ENCODE measurements at regions not wholly inside any gene's neighbourhood (a gene's known extent, or its start where the extent isn't known, plus 50 kb on each side); places are given as distances from the start of the nearest gene placed in this dataset.
"Not testable (repeated sequence)": the region's sequence is repeated elsewhere in the genome, so short reads cannot be mapped to it uniquely, and the experiment has no call there.

GRCh38 chrX:125151146-125151545 lies 168.5 kb upstream of the TEX13C start:
- TF ChIP-seq, protein P1, sequence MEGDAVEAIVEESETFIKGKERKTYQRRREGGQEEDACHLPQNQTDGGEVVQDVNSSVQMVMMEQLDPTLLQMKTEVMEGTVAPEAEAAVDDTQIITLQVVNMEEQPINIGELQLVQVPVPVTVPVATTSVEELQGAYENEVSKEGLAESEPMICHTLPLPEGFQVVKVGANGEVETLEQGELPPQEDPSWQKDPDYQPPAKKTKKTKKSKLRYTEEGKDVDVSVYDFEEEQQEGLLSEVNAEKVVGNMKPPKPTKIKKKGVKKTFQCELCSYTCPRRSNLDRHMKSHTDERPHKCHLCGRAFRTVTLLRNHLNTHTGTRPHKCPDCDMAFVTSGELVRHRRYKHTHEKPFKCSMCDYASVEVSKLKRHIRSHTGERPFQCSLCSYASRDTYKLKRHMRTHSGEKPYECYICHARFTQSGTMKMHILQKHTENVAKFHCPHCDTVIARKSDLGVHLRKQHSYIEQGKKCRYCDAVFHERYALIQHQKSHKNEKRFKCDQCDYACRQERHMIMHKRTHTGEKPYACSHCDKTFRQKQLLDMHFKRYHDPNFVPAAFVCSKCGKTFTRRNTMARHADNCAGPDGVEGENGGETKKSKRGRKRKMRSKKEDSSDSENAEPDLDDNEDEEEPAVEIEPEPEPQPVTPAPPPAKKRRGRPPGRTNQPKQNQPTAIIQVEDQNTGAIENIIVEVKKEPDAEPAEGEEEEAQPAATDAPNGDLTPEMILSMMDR (IDR thresholded peaks at IDR 0.05; ENCODE audit: unreplicated experiment), result no peak
- H3K9me3 Mint-ChIP-seq (ENCODE audit: low read depth, unreplicated experiment), result peaks cover 4% of the 10 kb centered on the region
- H3K4me1 Mint-ChIP-seq (ENCODE audit: low read depth, unreplicated experiment), result no peaks in the 10 kb centered on the region
- H3K36me3 Mint-ChIP-seq (ENCODE audit: insufficient read depth, unreplicated experiment), result no peaks in the 10 kb centered on the region
- no peak overlapping the region for H3K4me3 Mint-ChIP-seq (ENCODE audit: low read depth, unreplicated experiment)
- DNase-seq, result no peak
- H3K27me3 Mint-ChIP-seq (ENCODE audit: unreplicated experiment), result no peaks in the 10 kb centered on the region
- intact Hi-C loops (cut with micrococcal nuclease; ENCODE audit: unreplicated experiment), result no loop called here
- no peak overlapping the region for H3K27ac Mint-ChIP-seq (ENCODE audit: unreplicated experiment)
- CTCF ChIA-PET, result no interaction called here
- BruUV-seq (replicated peaks), result no TSS peak

DNA sequence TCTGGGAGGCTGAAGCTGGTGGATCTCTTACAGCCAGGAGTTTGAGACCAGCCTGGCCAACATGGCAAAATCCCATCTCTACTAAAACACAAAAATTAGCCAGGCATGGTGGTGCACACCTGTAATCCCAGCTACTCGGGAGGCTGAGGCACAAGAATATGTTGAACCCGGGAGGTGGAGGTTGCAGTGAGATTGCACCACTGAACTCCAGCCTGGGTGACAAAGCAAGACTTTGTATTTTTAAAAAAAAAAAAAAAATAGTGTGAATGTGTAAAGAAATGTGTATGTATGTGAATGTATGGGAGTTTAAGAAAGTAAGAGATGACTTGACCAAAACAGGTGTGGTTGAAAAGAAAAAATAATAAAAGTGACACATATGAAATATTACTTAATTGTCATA lies 167.7 kb upstream of the TEX13C start:
- intact Hi-C loops (cut with micrococcal nuclease; ENCODE audit: unreplicated experiment), result no loop called here
- Mint-ChIP-seq H3K9me3 (ENCODE audit: low read depth, unreplicated experiment) (peaks cover 4% of the 10 kb centered on the region), H3K36me3 (ENCODE audit: insufficient read depth, unreplicated experiment) (no peaks in the 10 kb centered on the region), H3K27ac (ENCODE audit: unreplicated experiment) (no peak overlapping the region), H3K4me1 (ENCODE audit: low read depth, unreplicated experiment) (no peaks in the 10 kb centered on the region), H3K4me3 (ENCODE audit: low read depth, unreplicated experiment) (no peak overlapping the region), H3K27me3 (ENCODE audit: unreplicated experiment) (no peaks in the 10 kb centered on the region)
- TF ChIP-seq, protein P1 (IDR thresholded peaks at IDR 0.05; ENCODE audit: unreplicated experiment), result no peak
- CTCF ChIA-PET, result no interaction called here
- no peak for DNase-seq
- BruUV-seq (replicated peaks), result no TSS peak

- no TSS peak for BruUV-seq (replicated peaks)
- no peak overlapping the region for H3K27ac Mint-ChIP-seq (ENCODE audit: unreplicated experiment)
- no peaks in the 10 kb centered on the region for H3K36me3 Mint-ChIP-seq (ENCODE audit: insufficient read depth, unreplicated experiment)
- CTCF ChIA-PET, result no interaction called here
- TF ChIP-seq, protein P1 (IDR thresholded peaks at IDR 0.05; ENCODE audit: unreplicated experiment), result no peak
- H3K9me3 Mint-ChIP-seq (ENCODE audit: low read depth, unreplicated experiment), result peaks cover 4% of the 10 kb centered on the region
- no peak overlapping the region for H3K4me3 Mint-ChIP-seq (ENCODE audit: low read depth, unreplicated experiment)
- DNase-seq, result no peak
- no peaks in the 10 kb centered on the region for H3K4me1 Mint-ChIP-seq (ENCODE audit: low read depth, unreplicated experiment)
- intact Hi-C loops (cut with micrococcal nuclease; ENCODE audit: unreplicated experiment), result no loop called here
- H3K27me3 Mint-ChIP-seq (ENCODE audit: unreplicated experiment), result no peaks in the 10 kb centered on the region
Measured at GRCh38 chrX:125153621-125154020, 166.1 kb upstream of the TEX13C start.

- DNase-seq; H3K4me1 Mint-ChIP-seq (ENCODE audit: low read depth, unreplicated experiment); BruUV-seq (replicated peaks); H3K4me3 Mint-ChIP-seq (ENCODE audit: low read depth, unreplicated experiment); H3K36me3 Mint-ChIP-seq (ENCODE audit: insufficient read depth, unreplicated experiment); intact Hi-C loops (cut with micrococcal nuclease; ENCODE audit: unreplicated experiment); H3K9me3 Mint-ChIP-seq (ENCODE audit: low read depth, unreplicated experiment); CTCF ChIA-PET; H3K27me3 Mint-ChIP-seq (ENCODE audit: unreplicated experiment); H3K27ac Mint-ChIP-seq (ENCODE audit: unreplicated experiment): not testable (repeated sequence)
Measured at GRCh38 chrX:125154288-125155257, 165.1 kb upstream of the TEX13C start.

GRCh38 chrX:125155296-125156033 lies 164.2 kb upstream of the TEX13C start:
- intact Hi-C loops (cut with micrococcal nuclease; ENCODE audit: unreplicated experiment); H3K27me3 Mint-ChIP-seq (ENCODE audit: unreplicated experiment); H3K4me3 Mint-ChIP-seq (ENCODE audit: low read depth, unreplicated experiment); CTCF ChIA-PET; DNase-seq; H3K4me1 Mint-ChIP-seq (ENCODE audit: low read depth, unreplicated experiment); H3K27ac Mint-ChIP-seq (ENCODE audit: unreplicated experiment); H3K36me3 Mint-ChIP-seq (ENCODE audit: insufficient read depth, unreplicated experiment); H3K9me3 Mint-ChIP-seq (ENCODE audit: low read depth, unreplicated experiment); BruUV-seq (replicated peaks): not testable (repeated sequence)
